ENCODE measurements at regions not wholly inside any gene's neighbourhood (a gene's known extent, or its start where the extent isn't known, plus 50 kb on each side); places are given as distances from the start of the nearest gene placed in this dataset.

- TF ChIP-seq POLR2A (IDR thresholded peaks at IDR 0.05): no peak
- TF ChIP-seq, protein P1, sequence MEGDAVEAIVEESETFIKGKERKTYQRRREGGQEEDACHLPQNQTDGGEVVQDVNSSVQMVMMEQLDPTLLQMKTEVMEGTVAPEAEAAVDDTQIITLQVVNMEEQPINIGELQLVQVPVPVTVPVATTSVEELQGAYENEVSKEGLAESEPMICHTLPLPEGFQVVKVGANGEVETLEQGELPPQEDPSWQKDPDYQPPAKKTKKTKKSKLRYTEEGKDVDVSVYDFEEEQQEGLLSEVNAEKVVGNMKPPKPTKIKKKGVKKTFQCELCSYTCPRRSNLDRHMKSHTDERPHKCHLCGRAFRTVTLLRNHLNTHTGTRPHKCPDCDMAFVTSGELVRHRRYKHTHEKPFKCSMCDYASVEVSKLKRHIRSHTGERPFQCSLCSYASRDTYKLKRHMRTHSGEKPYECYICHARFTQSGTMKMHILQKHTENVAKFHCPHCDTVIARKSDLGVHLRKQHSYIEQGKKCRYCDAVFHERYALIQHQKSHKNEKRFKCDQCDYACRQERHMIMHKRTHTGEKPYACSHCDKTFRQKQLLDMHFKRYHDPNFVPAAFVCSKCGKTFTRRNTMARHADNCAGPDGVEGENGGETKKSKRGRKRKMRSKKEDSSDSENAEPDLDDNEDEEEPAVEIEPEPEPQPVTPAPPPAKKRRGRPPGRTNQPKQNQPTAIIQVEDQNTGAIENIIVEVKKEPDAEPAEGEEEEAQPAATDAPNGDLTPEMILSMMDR (IDR thresholded peaks at IDR 0.05): no peak
- no peak for TF ChIP-seq EP300 (IDR thresholded peaks at IDR 0.05)
Observed at GRCh38 chr21:23452384-23453083, 2154.7 kb downstream of the MRPL39 start.
